IMR-90 (cell line): ENCODE measurements at regions not wholly inside any gene's neighbourhood (a gene's known extent, or its start where the extent isn't known, plus 50 kb on each side); places are given as distances from the start of the nearest gene placed in this dataset.

Source experiments
- ATAC-seq: fragments of 200-7000 bp; cut with Tn5 transposase; 2 replicates; pipeline ENCODE4 v1.9.1; 2020; ENCODE audit warnings: low read depth, mild to moderate bottlenecking, moderate library complexity
- BruUV-seq: library from RNA; stranded (reverse); fragments of 400-500 nt; replicated peaks from 2 replicates; lab custom pipeline; 2021; lab: Mats Ljungman, UMichigan
- CTCF ChIA-PET: fragments of 300-600 bp; formaldehyde crosslinking; extraction: SDS; loops from one replicate; lab custom pipeline; 2021; ENCODE audit warnings: antibody characterized with exemption; lab: Yijun Ruan, JAX
- POLR2A ChIA-PET: fragments of 300-600 bp; sonication (Branson Sonifier 250); formaldehyde crosslinking; loops from one replicate; lab custom pipeline; 2022; ENCODE audit warnings: antibody characterized with exemption; ENCODE audit not compliant: unreplicated experiment; lab: Charles Lee
- DNase-seq: peaks from one replicate; pipeline ENCODE4 v3.0.0; 2013
- H2AFZ ChIP-seq: replicated peaks from 2 replicates; pipeline ENCODE3; 2013; ENCODE audit warnings: low read length, mild to moderate bottlenecking; ENCODE audit not compliant: poor library complexity
- H2AK5ac ChIP-seq: 2 replicates; pipeline ENCODE4 v1.6.1; 2013; ENCODE audit warnings: low read depth, low read length, inconsistent platforms
- H2AK9ac ChIP-seq: replicated peaks from 2 replicates; pipeline ENCODE3; 2013; ENCODE audit warnings: mild to moderate bottlenecking, low read depth, low read length, moderate library complexity; ENCODE audit not compliant: poor library complexity
- H2BK120ac ChIP-seq: 2 replicates; pipeline ENCODE4 v1.6.1; 2013; ENCODE audit warnings: low read depth, low read length, inconsistent platforms
- H2BK15ac ChIP-seq: 3 replicates; pipeline ENCODE4 v1.6.1; 2013; ENCODE audit warnings: low read depth, low read length, inconsistent platforms
- H2BK20ac ChIP-seq: 2 replicates; pipeline ENCODE4 v1.6.1; 2013; ENCODE audit warnings: low read depth, mild to moderate bottlenecking, inconsistent platforms, low read length, moderate library complexity
- H2BK5ac ChIP-seq: 2 replicates; pipeline ENCODE4 v1.6.1; 2013; ENCODE audit warnings: mild to moderate bottlenecking, low read depth, low read length, inconsistent platforms; ENCODE audit not compliant: poor library complexity, severe bottlenecking
- H3K14ac ChIP-seq: replicated peaks from 2 replicates; pipeline ENCODE4 v1.6.1; 2013; ENCODE audit warnings: low read depth, low read length, inconsistent platforms
- H3K18ac ChIP-seq: 2 replicates; pipeline ENCODE4 v1.6.1; 2013; ENCODE audit warnings: low read depth, low read length, control low read depth
- H3K23ac ChIP-seq: 2 replicates; pipeline ENCODE4 v1.6.1; 2013; ENCODE audit warnings: low read depth, low read length, inconsistent platforms
- H3K27ac ChIP-seq: 2 replicates; pipeline ENCODE4 v1.5.1; 2013; ENCODE audit warnings: mild to moderate bottlenecking, control low read depth, low read length; ENCODE audit not compliant: insufficient read depth
- H3K27me3 ChIP-seq: 2 replicates; pipeline ENCODE4 v1.6.1; 2013; ENCODE audit warnings: low read length; ENCODE audit not compliant: control insufficient read depth, insufficient read depth
- H3K36me3 ChIP-seq: 2 replicates; pipeline ENCODE4 v1.6.1; 2013; ENCODE audit warnings: low read length, mixed read lengths; ENCODE audit not compliant: control insufficient read depth, insufficient read depth
- H3K4ac ChIP-seq: 2 replicates; pipeline ENCODE4 v1.6.1; 2013; ENCODE audit warnings: low read depth, low read length, inconsistent platforms
- H3K4me1 ChIP-seq: 2 replicates; pipeline ENCODE4 v1.6.1; 2013; ENCODE audit warnings: low read length, mixed read lengths; ENCODE audit not compliant: control insufficient read depth, insufficient read depth
- H3K4me2 ChIP-seq: 2 replicates; pipeline ENCODE4 v1.6.1; 2013; ENCODE audit warnings: low read depth, mild to moderate bottlenecking, control low read depth, low read length, moderate library complexity
- H3K4me3 ChIP-seq: 2 replicates; pipeline ENCODE4 v1.5.1; 2013; ENCODE audit warnings: low read depth, mild to moderate bottlenecking, control low read depth, low read length, moderate library complexity; ENCODE audit not compliant: insufficient read depth
- H3K56ac ChIP-seq: 2 replicates; pipeline ENCODE4 v1.6.1; 2013; ENCODE audit warnings: low read length, inconsistent platforms; ENCODE audit not compliant: insufficient read depth; ENCODE audit errors: extremely low read depth
- H3K79me1 ChIP-seq, 2 experiments: 2 replicates each; pipeline ENCODE4 v1.6.1; 2013; ENCODE audit warnings: low read length in 2 of 2, inconsistent platforms in 1 of 2, low read depth in 1 of 2
- H3K9ac ChIP-seq: 2 replicates; pipeline ENCODE4 v1.6.1; 2013; ENCODE audit warnings: low read depth, low read length, control low read depth
- H3K9me1 ChIP-seq: 2 replicates; pipeline ENCODE4 v1.6.1; 2013; ENCODE audit warnings: low read length, inconsistent platforms; ENCODE audit not compliant: insufficient read depth
- H3K9me3 ChIP-seq: 2 replicates; pipeline ENCODE4 v1.6.1; 2013; ENCODE audit warnings: low read length; ENCODE audit not compliant: control insufficient read depth, insufficient read depth
- H4K20me1 ChIP-seq: 2 replicates; pipeline ENCODE4 v1.6.1; 2013; ENCODE audit warnings: low read length, inconsistent platforms; ENCODE audit not compliant: insufficient read depth
- H4K5ac ChIP-seq: 2 replicates; pipeline ENCODE4 v1.6.1; 2013; ENCODE audit warnings: mild to moderate bottlenecking, low read depth, low read length, control low read depth
- H4K8ac ChIP-seq, 2 experiments: 2 replicates each; pipeline ENCODE4 v1.6.1; 2013; ENCODE audit warnings: low read depth in 2 of 2, low read length in 2 of 2, control low read depth in 1 of 2, inconsistent platforms in 1 of 2
- H4K91ac ChIP-seq: 2 replicates; pipeline ENCODE4 v1.6.1; 2013; ENCODE audit warnings: low read depth, low read length, inconsistent platforms; ENCODE audit not compliant: insufficient read depth
- BHLHE40 ChIP-seq: fragments of 150-350 bp; IDR thresholded peaks from 2 replicates; pipeline ENCODE4 v1.6.1; 2016; ENCODE audit warnings: mild to moderate bottlenecking, low read depth, low read length
- CEBPB ChIP-seq: IDR thresholded peaks from 2 replicates; pipeline ENCODE4 v1.6.1; 2012; ENCODE audit warnings: low read depth, low read length, improper control_type of control experiment
- CHD1 ChIP-seq: IDR thresholded peaks from 2 replicates; pipeline ENCODE4 v1.6.1; 2012; ENCODE audit warnings: low read depth, low read length, improper control_type of control experiment
- CTCF ChIP-seq: conservative IDR thresholded peaks from 2 replicates; pipeline ENCODE4 v1.5.1; 2012; ENCODE audit warnings: mild to moderate bottlenecking, low read depth, low read length, improper control_type of control experiment
- ELK1 ChIP-seq: fragments of 150-350 bp; IDR thresholded peaks from 2 replicates; pipeline ENCODE4 v1.6.1; 2016; ENCODE audit warnings: low read depth, mild to moderate bottlenecking, low read length, moderate library complexity, borderline replicate concordance
- FOS ChIP-seq: fragments of 150-350 bp; IDR thresholded peaks from 2 replicates; pipeline ENCODE4 v1.6.1; 2016; ENCODE audit warnings: low read depth, low read length
- MAFK ChIP-seq: IDR thresholded peaks from 2 replicates; pipeline ENCODE4 v1.6.1; 2012; ENCODE audit warnings: low read depth, low read length, improper control_type of control experiment
- MAZ ChIP-seq: IDR thresholded peaks from 2 replicates; pipeline ENCODE4 v1.6.1; 2012; ENCODE audit warnings: low read depth, mild to moderate bottlenecking, low read length, improper control_type of control experiment, moderate library complexity, borderline replicate concordance
- MXI1 ChIP-seq: IDR thresholded peaks from 2 replicates; pipeline ENCODE4 v1.6.1; 2012; ENCODE audit warnings: low read depth, mild to moderate bottlenecking, low read length, moderate library complexity, borderline replicate concordance
- NFE2L2 ChIP-seq: fragments of 150-350 bp; IDR thresholded peaks from 2 replicates; pipeline ENCODE4 v1.6.1; 2016; ENCODE audit warnings: low read depth, mild to moderate bottlenecking, low read length
- RAD21 ChIP-seq: IDR thresholded peaks from 2 replicates; pipeline ENCODE4 v1.6.1; 2012; ENCODE audit warnings: low read length, improper control_type of control experiment
- RCOR1 ChIP-seq: IDR thresholded peaks from 2 replicates; pipeline ENCODE4 v1.6.1; 2012; ENCODE audit warnings: mild to moderate bottlenecking, low read length, improper control_type of control experiment; ENCODE audit not compliant: insufficient replicate concordance
- RFX5 ChIP-seq: IDR thresholded peaks from 2 replicates; pipeline ENCODE4 v1.8.0; 2012; ENCODE audit warnings: low read depth, mild to moderate bottlenecking, low read length, moderate library complexity
- SMC3 ChIP-seq: fragments of 150-350 bp; IDR thresholded peaks from 2 replicates; pipeline ENCODE4 v1.6.1; 2016; ENCODE audit warnings: low read depth, mild to moderate bottlenecking, antibody characterized with exemption, low read length, moderate library complexity
- USF2 ChIP-seq: fragments of 150-350 bp; IDR thresholded peaks from 2 replicates; pipeline ENCODE4 v1.6.1; 2017; ENCODE audit warnings: mild to moderate bottlenecking, antibody characterized with exemption, low read length, low read depth
- WGBS, 2 experiments: methylation state at CpG; one replicate each; pipeline versions ENCODE4 v1.1.5 to v1.1.7; 2013; ENCODE audit warnings: missing lambda C conversion rate in 2 of 2; ENCODE audit not compliant: insufficient read length in 1 of 2; ENCODE audit errors: extremely low coverage in 2 of 2; 5-methylcytosine and 5-hydroxymethylcytosine counted together
- dilution Hi-C: fragments of 300-500 bp; cut with HindIII; formaldehyde crosslinking; loops from one replicate; pipeline ENCODE4 v1.14.3; 2018; ENCODE audit warnings: low sequenced_read_pairs; ENCODE audit not compliant: unreplicated experiment
- in situ Hi-C: fragments of 300-500 bp; cut with MboI; formaldehyde crosslinking; loops from 3 replicates; pipeline ENCODE4 v1.14.3; 2019; ENCODE audit warnings: low sequenced_read_pairs, inconsistent platforms, mixed read lengths
- intact Hi-C: fragments of 100-400 bp; cut with micrococcal nuclease; formaldehyde crosslinking; loops from 2 replicates; pipeline ENCODE4 v1.10.0; 2022

DNA sequence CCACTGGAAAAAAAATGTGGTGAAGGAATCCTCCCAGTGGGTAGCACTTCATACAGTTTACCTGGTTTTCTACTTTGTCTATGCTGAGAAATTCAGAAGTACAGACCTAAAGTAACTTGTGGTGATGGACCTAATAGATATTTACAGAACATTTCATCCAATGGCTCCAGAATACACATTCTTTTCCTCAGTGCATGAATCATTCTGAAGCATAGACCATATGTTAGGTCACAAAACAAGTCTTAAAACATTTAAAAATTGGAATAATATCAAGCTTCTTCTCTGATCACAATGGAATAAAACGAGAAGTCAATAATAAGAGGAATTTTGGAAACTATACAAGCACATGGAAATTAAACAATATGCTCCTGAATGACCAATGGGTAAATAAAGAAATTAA lies 450.1 kb upstream of the INTU start:
- Histone ChIP-seq H3K14ac (no peak overlapping the region), H4K5ac (no peak overlapping the region), H3K18ac (no peak overlapping the region), H3K4me2 (no peak overlapping the region), H3K23ac (no peak overlapping the region), H3K56ac (no peak overlapping the region), H2AK5ac (no peak overlapping the region), H3K9me3 (no peaks in the 10 kb centered on the region; the same call in 1 of the 2 replicates), H2BK20ac (no peak overlapping the region), H2BK5ac (no peak overlapping the region), H2AK9ac (no peak overlapping the region), H3K27me3 (no peaks in the 10 kb centered on the region), H3K4ac (no peak overlapping the region), H2BK120ac (no peak overlapping the region), H3K9me1 (no peaks in the 10 kb centered on the region), H3K9ac (no peak overlapping the region), H3K79me1 (no peaks in the 10 kb centered on the region), H2AFZ (no peak overlapping the region), H3K4me1 (no peaks in the 10 kb centered on the region), H2BK15ac (no peak overlapping the region), H4K91ac (no peak overlapping the region), H3K4me3 (no peak overlapping the region), H3K27ac (no peak overlapping the region), H4K8ac (no peak overlapping the region), H4K20me1 (no peaks in the 10 kb centered on the region), H3K36me3 (no peaks in the 10 kb centered on the region)
- no CpG with 5 or more reads among the region's 1 CpG for WGBS, 2 experiments
- no TSS peak for BruUV-seq
- TF ChIP-seq RFX5 (no peak), BHLHE40 (no peak), MXI1 (no peak), NFE2L2 (no peak), CTCF (no peak), MAZ (no peak), CHD1 (no peak), USF2 (no peak), MAFK (no peak), SMC3 (no peak), ELK1 (no peak), FOS (no peak), RAD21 (no peak), RCOR1 (no peak), CEBPB (no peak)
- CTCF ChIA-PET = interaction anchor here (0.7 kb wide), 1 partner anchor 90 kb away, joined by 3 read pairs; no protein-coding TSS in a partner anchor
- dilution Hi-C loops = no loop called here
- POLR2A ChIA-PET = no interaction called here
- DNase-seq (peak; percentile 52), ATAC-seq (peak; percentile 61)
- in situ Hi-C loops = no loop called here
- intact Hi-C loops = no loop called here
